Omental fat pad (tissue), 3 donors: ENCODE measurements at regions not wholly inside any gene's neighbourhood (a gene's known extent, or its start where the extent isn't known, plus 50 kb on each side); places are given as distances from the start of the nearest gene placed in this dataset.

Source experiments
- ATAC-seq: fragments of 150-250 bp; one replicate; pipeline ENCODE4 v1.9.1; 2016; ENCODE audit warnings: mild to moderate bottlenecking, moderate library complexity; ENCODE audit not compliant: low FRiP score
- DNase-seq: peaks from one replicate; pipeline ENCODE4 v3.0.0-alpha.2; 2019; ENCODE audit warnings: low spot score
- CTCF ChIP-seq, 3 donors: fragments of 450-650 bp; IDR thresholded peaks; one replicate each; pipeline ENCODE4 v1.5.1; 2016 to 2017; ENCODE audit warnings: antibody characterized with exemption in 3 of 3, mild to moderate bottlenecking in 3 of 3, moderate library complexity in 2 of 3

GRCh38 chr2:173625315-173625714, 270.6 kb downstream of the CDCA7 start:
- ATAC-seq (no peak), DNase-seq (no peak)
- TF ChIP-seq CTCF (IDR thresholded peaks at IDR 0.05): no peak

GRCh38 chr2:173629076-173629475, 274.4 kb downstream of the CDCA7 start:
- TF ChIP-seq CTCF (IDR thresholded peaks at IDR 0.05): no peak

GRCh38 chr2:173630425-173631126, 275.9 kb downstream of the CDCA7 start:
- ATAC-seq: no peak
- no peak for DNase-seq
- no peak for TF ChIP-seq CTCF (IDR thresholded peaks at IDR 0.05)

More at GRCh38 chr2:173629076-173629475, 274.4 kb downstream of the CDCA7 start:
- no peak for ATAC-seq
- DNase-seq: no peak

GRCh38 chr2:173631127-173631460, 276.4 kb downstream of the CDCA7 start:
- no peak for TF ChIP-seq CTCF (IDR thresholded peaks at IDR 0.05)
- no peak for DNase-seq
- ATAC-seq: no peak

- DNase-seq (no peak), ATAC-seq (no peak)
- no peak for TF ChIP-seq CTCF (IDR thresholded peaks at IDR 0.05)
Measured at GRCh38 chr2:173644146-173644545, 289.5 kb downstream of the CDCA7 start.

GRCh38 chr2:173647681-173648311, 293.1 kb downstream of the CDCA7 start:
- no peak for ATAC-seq
- TF ChIP-seq CTCF (IDR thresholded peaks at IDR 0.05): no peak

GRCh38 chr2:173648816-173649215, 294.1 kb downstream of the CDCA7 start:
- DNase-seq (no peak), ATAC-seq (no peak)
- TF ChIP-seq CTCF (IDR thresholded peaks at IDR 0.05): no peak

More at GRCh38 chr2:173647681-173648311, 293.1 kb downstream of the CDCA7 start:
- no peak for DNase-seq
